Stimulated activated CD4-positive, alpha-beta T cell treated with anti-CD3 and anti-CD28 coated beads, Interleukin-4, amount 100 ng/mL, for 4 hours (primary cell): ENCODE measurements at regions not wholly inside any gene's neighbourhood (a gene's known extent, or its start where the extent isn't known, plus 50 kb on each side); places are given as distances from the start of the nearest gene placed in this dataset.

Experiments used
- DNase-seq, 2 experiments: peaks; one replicate each; pipeline ENCODE4 v3.0.0-alpha.2; 2020

- DNase-seq = no peak
These were observed 325.1 kb downstream of the RRAGC start for GRCh38 chr1:38534473-38534823.

DNA sequence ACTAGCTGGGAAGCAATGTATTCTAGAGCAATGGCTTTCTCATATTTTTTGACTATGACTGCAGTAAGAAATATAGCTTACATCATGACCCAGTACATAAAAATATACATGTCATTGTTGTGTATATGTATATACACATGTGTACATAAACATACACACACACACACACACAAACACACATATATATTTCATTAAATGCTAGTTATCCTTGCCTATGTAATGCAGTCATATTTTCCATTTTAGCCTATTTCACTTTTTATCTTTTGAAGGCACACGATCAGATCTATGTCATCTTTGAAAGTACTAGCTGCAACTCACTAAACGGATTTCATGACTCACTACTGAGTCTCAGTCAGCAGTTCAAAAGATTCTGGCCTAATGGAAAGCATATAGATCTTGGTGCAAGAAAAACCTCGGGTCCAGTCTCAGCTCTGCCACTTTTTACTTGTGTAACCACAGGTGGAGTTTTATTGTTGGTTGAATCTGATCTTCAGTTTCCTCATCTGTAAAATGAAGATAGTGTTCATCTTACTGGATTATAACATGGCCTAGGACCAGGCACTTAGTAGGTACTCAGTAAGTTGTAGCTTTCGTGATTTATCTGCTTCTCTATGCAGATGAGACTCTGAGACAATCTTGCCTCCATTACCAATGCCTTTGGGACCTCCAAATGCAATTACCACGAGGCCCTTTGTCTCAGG is 325.6 kb downstream of the RRAGC start:
- no peak for DNase-seq

GRCh38 chr1:38530957-38531356 is 328.6 kb downstream of the RRAGC start:
- no peak for DNase-seq

DNA sequence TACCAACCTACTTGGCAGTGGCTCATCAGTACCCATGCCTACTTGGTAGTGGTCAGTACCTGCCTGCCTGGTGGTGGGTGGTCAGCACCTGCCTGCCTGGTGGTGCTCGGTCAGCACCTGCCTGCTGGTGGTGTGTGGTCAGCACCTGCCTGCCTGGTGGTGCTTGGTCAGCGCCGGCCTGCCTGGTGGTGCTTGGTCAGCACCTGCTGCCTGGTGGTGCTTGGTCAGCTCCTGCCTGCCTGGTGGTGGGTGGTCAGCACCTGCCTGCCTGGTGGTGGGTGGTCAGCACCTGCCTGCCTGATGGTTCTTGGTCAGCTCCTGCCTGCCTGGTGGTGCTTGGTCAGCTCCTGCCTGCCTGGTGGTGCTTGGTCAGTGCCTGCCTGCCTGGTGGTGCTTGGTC is 329.6 kb downstream of the RRAGC start:
- DNase-seq = no peak

DNA sequence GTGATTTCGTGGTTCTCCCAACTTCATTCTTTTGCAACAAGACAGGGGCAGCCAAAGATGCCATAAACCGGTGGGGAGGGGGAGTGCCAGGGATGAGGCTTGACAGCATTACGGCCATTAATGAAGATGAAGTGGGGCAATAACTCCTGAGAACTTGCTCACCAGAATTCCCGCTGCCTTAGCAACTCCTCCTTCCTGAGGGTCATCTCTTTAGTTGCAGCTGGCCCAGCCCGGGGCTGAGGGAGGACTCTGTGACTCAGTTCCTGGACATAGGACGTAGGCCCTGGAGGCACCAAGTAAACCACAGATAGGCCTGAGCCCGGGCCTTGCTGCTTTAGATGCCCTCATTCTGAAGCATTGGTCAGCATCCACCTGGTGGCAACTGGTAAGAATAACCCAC is 330.2 kb downstream of the RRAGC start:
- DNase-seq = no peak

DNA sequence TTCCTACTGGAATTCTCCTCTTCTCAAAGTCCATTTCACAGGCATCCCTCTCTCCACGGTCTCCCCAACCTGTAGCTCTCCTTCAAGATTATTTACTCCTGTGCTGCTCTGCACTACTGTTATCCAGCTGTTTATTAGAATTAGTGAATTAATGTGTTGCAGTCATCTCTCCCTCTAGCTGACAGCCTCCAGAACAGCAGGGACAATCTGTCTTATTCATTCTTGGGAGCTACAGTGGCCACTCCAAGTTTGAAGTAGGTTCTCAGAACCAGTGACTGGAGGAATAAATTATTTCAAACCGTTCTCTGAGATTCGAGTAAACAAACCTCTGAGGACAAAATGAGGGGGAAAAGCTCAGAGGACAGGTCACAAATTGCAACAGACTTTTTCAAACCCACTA is 330.9 kb downstream of the RRAGC start:
- no peak for DNase-seq

- DNase-seq = peak; percentile 34 to 70
These were observed 332.1 kb downstream of the RRAGC start for GRCh38 chr1:38527373-38527966.

GRCh38 chr1:38526046-38526445 is 333.5 kb downstream of the RRAGC start:
- no peak for DNase-seq

GRCh38 chr1:38525343-38526043 is 334.1 kb downstream of the RRAGC start:
- no peak for DNase-seq

DNA sequence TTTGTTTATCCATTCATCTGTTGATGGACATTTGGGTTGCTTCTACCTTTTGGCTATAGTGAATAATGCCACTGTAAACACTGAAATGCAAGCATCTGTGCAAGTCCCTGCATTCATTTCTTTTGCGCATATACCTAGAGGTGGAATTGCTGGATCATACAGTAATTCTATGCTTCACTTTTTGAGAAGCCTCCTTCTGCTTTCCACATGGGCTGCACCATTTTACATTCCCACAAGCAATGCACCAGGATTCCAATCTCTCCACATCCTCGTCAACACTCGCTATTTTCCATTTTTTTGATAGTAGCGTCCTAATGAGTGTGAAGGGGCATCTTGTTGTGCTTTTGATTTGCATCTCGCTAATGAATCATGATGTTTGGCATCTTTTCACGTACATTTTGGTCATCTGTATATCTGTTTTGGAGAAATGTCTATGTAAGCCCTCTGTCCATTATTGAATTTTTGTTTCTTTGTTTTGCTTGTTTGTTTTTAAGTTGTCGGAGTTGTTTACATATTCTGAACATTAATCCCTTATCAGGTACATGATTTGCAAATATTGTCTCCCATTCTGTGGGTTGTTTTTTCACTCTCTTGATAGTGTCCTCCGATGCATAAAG is 335.4 kb downstream of the RRAGC start:
- DNase-seq = no peak

GRCh38 chr1:38523568-38523939 is 336.0 kb downstream of the RRAGC start:
- no peak for DNase-seq

GRCh38 chr1:38522915-38523567 is 336.5 kb downstream of the RRAGC start:
- no peak for DNase-seq

DNA sequence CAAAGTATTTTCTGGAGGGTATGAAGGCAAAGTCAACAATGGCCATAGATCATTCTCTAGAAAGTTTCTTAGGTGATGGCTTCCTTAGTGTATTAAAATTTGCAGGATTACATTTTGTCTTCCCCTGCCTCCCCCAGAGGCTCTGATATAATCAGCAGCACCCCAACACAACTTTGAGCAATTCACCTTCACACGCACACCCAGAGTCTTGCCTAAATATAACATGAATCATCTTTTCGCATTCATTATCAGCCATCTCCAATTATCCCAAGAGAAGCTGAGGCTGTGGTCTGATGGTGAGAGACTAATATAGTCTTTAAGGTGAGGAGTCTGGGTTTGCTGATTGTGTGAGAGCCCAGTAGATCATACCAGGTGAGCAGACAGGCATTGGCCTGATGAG is 343.0 kb downstream of the RRAGC start:
- no peak for DNase-seq

DNA sequence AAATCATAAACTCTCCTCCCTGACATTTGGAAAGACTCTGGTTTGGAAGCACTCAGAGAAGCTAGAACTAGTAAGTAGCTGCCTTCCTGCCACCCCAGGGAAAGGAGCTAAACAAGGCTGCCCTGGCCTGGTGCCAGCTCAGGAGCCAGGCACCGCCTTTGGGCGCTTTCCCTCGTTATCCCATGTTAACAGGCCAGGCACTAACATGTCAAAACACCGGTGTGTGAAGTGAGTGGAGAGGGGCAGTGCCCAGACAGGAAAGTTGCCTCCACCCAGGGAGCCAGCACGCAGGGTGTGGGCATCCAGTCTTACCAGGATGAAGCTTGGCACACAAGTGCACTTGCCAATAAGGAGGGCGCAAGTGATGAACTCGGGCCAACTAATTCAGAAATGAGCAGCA is 346.8 kb downstream of the RRAGC start:
- no peak for DNase-seq

DNA sequence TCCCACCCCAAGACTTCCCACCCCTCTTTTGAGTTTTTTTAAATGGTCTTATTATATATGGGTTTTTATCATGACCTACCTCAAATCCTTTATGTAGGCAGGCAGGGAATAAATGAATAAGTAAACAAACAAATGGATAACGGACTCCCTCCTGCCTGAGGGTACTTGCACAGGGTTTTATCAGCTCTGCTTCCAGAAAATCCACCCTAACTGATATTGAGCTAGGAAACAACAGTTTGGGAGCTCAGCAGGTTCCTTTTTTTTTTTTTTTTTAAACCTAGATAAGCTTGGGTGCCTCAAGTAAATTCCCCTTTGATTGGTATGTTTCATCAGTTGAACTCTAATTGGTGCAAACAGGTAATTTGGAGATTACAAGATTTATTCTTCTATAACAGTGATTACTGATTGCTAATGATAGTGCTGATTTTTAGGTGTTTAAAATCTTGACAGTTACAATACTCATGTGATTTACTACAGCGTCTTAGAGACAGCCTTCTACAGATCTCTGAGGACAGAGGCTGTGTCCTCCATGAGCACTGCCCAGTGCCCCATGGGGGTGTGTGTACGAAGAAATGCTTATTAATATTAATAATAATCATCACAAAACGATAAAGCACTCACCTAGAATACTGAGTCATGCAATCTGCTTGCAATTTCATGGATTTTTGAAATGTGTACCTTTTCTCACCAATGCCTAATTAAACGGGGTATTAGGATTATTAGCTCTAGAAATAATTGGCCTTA is 347.4 kb downstream of the RRAGC start:
- DNase-seq = no peak

- no peak for DNase-seq
These were observed 351.3 kb downstream of the RRAGC start for GRCh38 chr1:38508232-38508631.

DNA sequence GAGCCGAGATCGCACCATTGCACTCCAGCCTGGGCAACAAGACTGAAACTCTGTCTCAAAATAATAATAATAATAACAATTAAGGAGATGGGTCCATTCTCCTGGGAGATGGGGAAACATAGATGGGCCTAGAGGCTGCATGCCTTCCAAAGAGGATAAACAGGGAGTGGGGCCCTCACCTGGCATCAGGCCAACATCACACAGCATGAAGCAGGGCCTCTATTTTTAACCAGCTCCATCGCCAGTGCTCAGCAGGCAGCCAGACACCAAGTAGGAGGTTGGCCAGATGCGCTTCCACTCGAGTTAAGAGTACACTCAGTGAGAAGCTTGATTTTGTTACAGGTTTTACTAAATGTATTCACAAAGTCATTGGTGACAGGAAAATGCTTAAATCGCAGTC is 352.0 kb downstream of the RRAGC start:
- DNase-seq = no peak

DNA sequence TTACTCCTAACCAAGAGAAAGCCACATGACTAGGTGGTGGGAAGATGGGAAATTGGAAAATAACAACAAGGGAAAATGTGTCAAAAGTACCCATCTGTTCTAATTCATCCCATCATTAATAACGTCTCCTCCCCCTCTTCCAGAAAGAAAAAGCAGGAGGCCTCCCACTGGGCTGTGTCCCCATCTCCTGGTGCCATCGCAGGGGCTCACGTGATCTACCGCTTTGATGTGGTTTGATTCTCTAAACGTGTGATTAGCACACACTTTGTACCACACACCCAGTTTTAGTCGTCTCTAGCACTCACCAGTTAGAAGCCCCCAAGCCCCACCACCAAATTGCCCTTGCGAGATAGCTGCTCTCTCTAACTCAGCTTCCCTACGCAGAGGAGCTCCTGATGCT is 353.6 kb downstream of the RRAGC start:
- DNase-seq = no peak

GRCh38 chr1:38502758-38503157 is 356.8 kb downstream of the RRAGC start:
- DNase-seq = no peak

DNA sequence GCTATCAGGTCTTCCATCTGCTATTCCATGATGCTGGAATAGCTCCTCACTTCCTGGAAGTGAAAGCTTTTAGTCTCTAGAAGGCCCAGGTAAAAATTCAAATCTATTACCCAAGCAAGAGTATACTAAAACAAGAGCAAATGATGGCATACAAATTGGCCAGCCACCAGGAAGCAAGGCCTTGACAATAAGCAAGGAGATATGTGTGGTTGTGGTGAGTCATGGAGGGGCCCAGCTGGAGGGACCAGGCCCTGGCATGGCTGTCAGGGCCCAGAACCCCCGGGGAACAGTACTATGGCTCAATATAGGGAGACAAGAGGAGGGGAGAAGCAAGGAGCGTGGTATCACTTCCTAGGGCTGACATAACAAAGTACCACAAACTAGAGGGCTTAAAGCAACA is 358.7 kb downstream of the RRAGC start:
- no peak for DNase-seq

DNA sequence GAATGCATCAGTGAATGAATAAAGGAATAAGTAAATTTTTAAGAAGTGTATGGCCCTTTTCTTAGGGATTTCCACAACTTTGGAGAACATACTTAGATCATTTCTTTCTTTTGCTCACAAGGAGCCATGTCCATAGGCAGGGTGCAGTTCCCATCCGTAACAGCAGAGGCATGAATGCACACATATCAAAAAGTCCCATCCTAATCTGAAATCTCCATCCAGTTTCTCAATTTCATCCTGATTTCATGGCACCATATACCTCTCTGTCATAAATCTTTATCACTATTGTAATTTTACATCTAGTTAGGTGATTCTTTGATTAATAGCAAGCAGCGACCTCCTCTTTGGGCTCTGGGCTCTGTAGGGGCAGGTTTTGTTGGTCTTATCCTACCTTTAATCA is 359.2 kb downstream of the RRAGC start:
- no peak for DNase-seq

DNA sequence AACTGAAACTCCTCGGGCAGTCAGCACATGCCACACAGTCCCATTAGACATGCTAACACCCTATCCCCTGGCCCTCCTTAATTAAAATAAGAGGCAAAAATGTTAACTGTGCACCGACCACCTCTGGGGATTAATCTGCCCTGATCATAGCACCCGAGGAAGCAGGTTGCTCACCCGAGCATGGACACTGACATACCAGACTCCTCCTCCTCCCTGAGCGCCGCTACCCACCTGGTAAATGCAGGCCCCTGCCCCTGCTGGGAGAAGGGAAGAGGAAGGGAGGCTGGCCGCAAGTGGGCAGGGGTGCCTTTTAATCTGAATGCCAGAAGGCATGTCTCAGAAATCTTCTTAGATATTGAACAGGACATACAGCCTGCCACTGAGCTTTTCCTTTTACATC is 360.9 kb downstream of the RRAGC start:
- DNase-seq = no peak
